ENCODE measurements at regions not wholly inside any gene's neighbourhood (a gene's known extent, or its start where the extent isn't known, plus 50 kb on each side); places are given as distances from the start of the nearest gene placed in this dataset.

- Histone ChIP-seq H3K4me3 (ENCODE audit: low read depth in 1 of 2, low read length in 2 of 2) (no peak overlapping the region), H3K27me3 (ENCODE audit: insufficient read depth, low read length, poor library complexity) (peaks cover 12% of the 10 kb centered on the region), H3K27ac (ENCODE audit: low read length) (no peak overlapping the region), H2AFZ (ENCODE audit: low read depth, low read length) (no peak overlapping the region), H4K20me1 (ENCODE audit: insufficient read depth, low read length) (peaks cover 8% of the 10 kb centered on the region), H3K9ac (ENCODE audit: low read depth, low read length) (no peak overlapping the region), H3K79me2 (ENCODE audit: insufficient read depth, low read length) (no peaks in the 10 kb centered on the region), H3K4me2 (ENCODE audit: insufficient read depth, low read length) (no peak overlapping the region), H3K36me3 (ENCODE audit: insufficient read depth, low read length) (no peaks in the 10 kb centered on the region), H3K4me1 (ENCODE audit: insufficient read depth, low read length) (no peaks in the 10 kb centered on the region), H3K9me3 (ENCODE audit: insufficient read depth, low read length, severe bottlenecking) (no peaks in the 10 kb centered on the region)
- no peak for TF ChIP-seq EZH2 (IDR thresholded peaks at IDR 0.05; ENCODE audit: borderline replicate concordance, low read depth, low read length, severe bottlenecking)
- TF ChIP-seq, protein P1, sequence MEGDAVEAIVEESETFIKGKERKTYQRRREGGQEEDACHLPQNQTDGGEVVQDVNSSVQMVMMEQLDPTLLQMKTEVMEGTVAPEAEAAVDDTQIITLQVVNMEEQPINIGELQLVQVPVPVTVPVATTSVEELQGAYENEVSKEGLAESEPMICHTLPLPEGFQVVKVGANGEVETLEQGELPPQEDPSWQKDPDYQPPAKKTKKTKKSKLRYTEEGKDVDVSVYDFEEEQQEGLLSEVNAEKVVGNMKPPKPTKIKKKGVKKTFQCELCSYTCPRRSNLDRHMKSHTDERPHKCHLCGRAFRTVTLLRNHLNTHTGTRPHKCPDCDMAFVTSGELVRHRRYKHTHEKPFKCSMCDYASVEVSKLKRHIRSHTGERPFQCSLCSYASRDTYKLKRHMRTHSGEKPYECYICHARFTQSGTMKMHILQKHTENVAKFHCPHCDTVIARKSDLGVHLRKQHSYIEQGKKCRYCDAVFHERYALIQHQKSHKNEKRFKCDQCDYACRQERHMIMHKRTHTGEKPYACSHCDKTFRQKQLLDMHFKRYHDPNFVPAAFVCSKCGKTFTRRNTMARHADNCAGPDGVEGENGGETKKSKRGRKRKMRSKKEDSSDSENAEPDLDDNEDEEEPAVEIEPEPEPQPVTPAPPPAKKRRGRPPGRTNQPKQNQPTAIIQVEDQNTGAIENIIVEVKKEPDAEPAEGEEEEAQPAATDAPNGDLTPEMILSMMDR (IDR thresholded peaks at IDR 0.05; ENCODE audit: borderline replicate concordance, extremely low read depth, low read length, poor library complexity, severe bottlenecking) = no peak
- DNase-seq (no peak), ATAC-seq (ENCODE audit: insufficient read depth, low read depth) (no peak)
Observed at GRCh38 chr7:134561-135256, 57.7 kb upstream of the FAM20C start.

DNA sequence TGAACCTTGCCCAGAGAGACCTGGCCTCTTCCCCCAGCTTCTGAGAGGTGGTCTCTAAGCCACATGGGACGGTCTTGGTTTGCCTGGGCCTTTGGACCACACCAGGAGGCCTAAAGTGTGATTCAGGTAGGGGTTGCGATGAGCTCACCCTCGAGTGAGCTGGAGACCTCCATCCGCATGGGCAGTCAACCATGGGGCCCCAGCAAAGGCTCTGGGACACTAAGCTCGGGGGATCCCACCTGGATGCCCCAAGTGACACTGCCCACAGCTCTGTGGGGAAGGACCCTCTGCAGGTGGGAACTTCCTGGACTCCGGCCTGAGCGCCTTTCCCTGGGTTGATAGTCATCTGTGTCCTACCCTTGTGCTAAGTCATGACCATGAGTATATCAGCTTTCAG is 57.1 kb upstream of the FAM20C start:
- peaks cover 12% of the 10 kb centered on the region for H3K27me3 ChIP-seq (ENCODE audit: insufficient read depth, low read length, poor library complexity)
- TF ChIP-seq EZH2 (IDR thresholded peaks at IDR 0.05; ENCODE audit: borderline replicate concordance, low read depth, low read length, severe bottlenecking) = no peak
- TF ChIP-seq, protein P1 (IDR thresholded peaks at IDR 0.05; ENCODE audit: borderline replicate concordance, extremely low read depth, low read length, poor library complexity, severe bottlenecking) = no peak
- H3K27ac ChIP-seq (ENCODE audit: low read length) = no peak overlapping the region
- no peak overlapping the region for H3K9ac ChIP-seq (ENCODE audit: low read depth, low read length)
- no peaks in the 10 kb centered on the region for H3K36me3 ChIP-seq (ENCODE audit: insufficient read depth, low read length)
- ATAC-seq (ENCODE audit: insufficient read depth, low read depth) (no peak), DNase-seq (no peak)
- no peaks in the 10 kb centered on the region for H3K4me1 ChIP-seq (ENCODE audit: insufficient read depth, low read length)
- no peak overlapping the region for H2AFZ ChIP-seq (ENCODE audit: low read depth, low read length)
- H3K4me2 ChIP-seq (ENCODE audit: insufficient read depth, low read length) = no peak overlapping the region
- no peaks in the 10 kb centered on the region for H3K9me3 ChIP-seq (ENCODE audit: insufficient read depth, low read length, severe bottlenecking)
- H3K79me2 ChIP-seq (ENCODE audit: insufficient read depth, low read length) = no peaks in the 10 kb centered on the region
- no peak overlapping the region for H3K4me3 ChIP-seq (ENCODE audit: low read depth in 1 of 2, low read length in 2 of 2)
- H4K20me1 ChIP-seq (ENCODE audit: insufficient read depth, low read length) = peaks cover 8% of the 10 kb centered on the region

GRCh38 chr7:135731-136645 is 56.4 kb upstream of the FAM20C start:
- Histone ChIP-seq H3K9me3 (ENCODE audit: insufficient read depth, low read length, severe bottlenecking) (no peaks in the 10 kb centered on the region), H3K27ac (ENCODE audit: low read length) (no peak overlapping the region), H3K4me2 (ENCODE audit: insufficient read depth, low read length) (no peak overlapping the region), H4K20me1 (ENCODE audit: insufficient read depth, low read length) (peaks cover 8% of the 10 kb centered on the region), H3K27me3 (ENCODE audit: insufficient read depth, low read length, poor library complexity) (peaks cover 12% of the 10 kb centered on the region), H3K9ac (ENCODE audit: low read depth, low read length) (no peak overlapping the region), H2AFZ (ENCODE audit: low read depth, low read length) (no peak overlapping the region), H3K79me2 (ENCODE audit: insufficient read depth, low read length) (no peaks in the 10 kb centered on the region), H3K36me3 (ENCODE audit: insufficient read depth, low read length) (no peaks in the 10 kb centered on the region), H3K4me1 (ENCODE audit: insufficient read depth, low read length) (no peaks in the 10 kb centered on the region), H3K4me3 (ENCODE audit: low read depth in 1 of 2, low read length in 2 of 2) (no peak overlapping the region)
- ATAC-seq (ENCODE audit: insufficient read depth, low read depth) (no peak), DNase-seq (no peak)
- TF ChIP-seq EZH2 (IDR thresholded peaks at IDR 0.05; ENCODE audit: borderline replicate concordance, low read depth, low read length, severe bottlenecking) = no peak
- TF ChIP-seq, protein P1 (IDR thresholded peaks at IDR 0.05; ENCODE audit: borderline replicate concordance, extremely low read depth, low read length, poor library complexity, severe bottlenecking) = no peak
